Endothelial cell of umbilical vein (primary cell): ENCODE measurements at regions not wholly inside any gene's neighbourhood (a gene's known extent, or its start where the extent isn't known, plus 50 kb on each side); places are given as distances from the start of the nearest gene placed in this dataset.

Source experiments
- BruUV-seq: library from RNA; stranded (reverse); fragments of 400-500 nt; replicated peaks from 2 replicates; lab custom pipeline; 2021; lab: Mats Ljungman, UMichigan
- CTCF ChIA-PET: fragments of 300-600, 350-600 bp; sonication (Branson Sonifier 250); formaldehyde crosslinking; loops from one replicate; lab custom pipeline; 2021; ENCODE audit warnings: antibody characterized with exemption, inconsistent platforms; lab: Charles Lee
- POLR2A ChIA-PET: fragments of 300-600, 350-600 bp; sonication (Branson Sonifier 250); formaldehyde crosslinking; loops from one replicate; lab custom pipeline; 2021; ENCODE audit warnings: antibody characterized with exemption, inconsistent platforms; lab: Charles Lee
- DNase-seq: peaks from one replicate; pipeline ENCODE4 v3.0.0-alpha.2; 2011; ENCODE audit warnings: low read depth, low spot score
- FAIRE-seq: peaks from 2 replicates; lab custom pipeline; 2011; peaks lifted over from hg19 to GRCh38; lab: Jason Lieb, UNC
- H2AFZ ChIP-seq: 2 replicates; pipeline ENCODE4 v1.6.0; 2012; ENCODE audit warnings: low read depth, low read length, control low read depth, inconsistent platforms
- H3K27ac ChIP-seq: 2 replicates; pipeline ENCODE4 v1.5.1; 2011; ENCODE audit warnings: low read depth, mild to moderate bottlenecking, control low read depth, low read length, moderate library complexity; ENCODE audit not compliant: insufficient read depth
- H3K27me3 ChIP-seq, 2 experiments: 2 replicates each; pipeline versions ENCODE4 v1.6.0 to v1.6.1; 2011; ENCODE audit warnings: low read length in 2 of 2, mixed read lengths in 1 of 2; ENCODE audit not compliant: control insufficient read depth in 2 of 2, insufficient read depth in 2 of 2
- H3K36me3 ChIP-seq, 2 experiments: 2 replicates in 1 of 2; 3 replicates in 1 of 2; pipeline ENCODE4 v1.5.1; 2011; ENCODE audit warnings: low read length in 2 of 2, mild to moderate bottlenecking in 1 of 2, moderate library complexity in 1 of 2; ENCODE audit not compliant: control insufficient read depth in 2 of 2, insufficient read depth in 2 of 2; ENCODE audit errors: extremely low read depth in 1 of 2
- H3K4me1 ChIP-seq: 3 replicates; pipeline ENCODE4 v1.5.1; 2011; ENCODE audit warnings: mild to moderate bottlenecking, low read length; ENCODE audit not compliant: control insufficient read depth, insufficient read depth; ENCODE audit errors: extremely low read depth
- H3K4me2 ChIP-seq: 2 replicates; pipeline ENCODE4 v1.6.1; 2011; ENCODE audit warnings: low read length, control low read depth, mixed read lengths; ENCODE audit not compliant: insufficient read depth
- H3K4me3 ChIP-seq, 3 experiments: fragments of 200-600 bp in 1 of 3; sonication (generic), shearing (Covaris generic) in 1 of 3; replicated peaks in 1 of 3; 2 replicates each; pipeline ENCODE4 v1.5.1; 2011 to 2016; ENCODE audit warnings: control low read depth in 3 of 3, low read length in 3 of 3, mild to moderate bottlenecking in 2 of 3, inconsistent platforms in 1 of 3, low read depth in 1 of 3, moderate library complexity in 1 of 3; ENCODE audit not compliant: insufficient read depth in 1 of 3
- H3K79me2 ChIP-seq: 2 replicates; pipeline ENCODE4 v1.6.0; 2012; ENCODE audit warnings: low read length, inconsistent platforms; ENCODE audit not compliant: control insufficient read depth, insufficient read depth
- H3K9ac ChIP-seq: replicated peaks from 2 replicates; pipeline ENCODE3; 2011; ENCODE audit warnings: low read length, control low read depth; ENCODE audit not compliant: insufficient read depth; ENCODE audit errors: extremely low read depth
- H3K9me1 ChIP-seq: replicated peaks from 3 replicates; pipeline ENCODE4 v1.6.0; 2011; ENCODE audit warnings: mild to moderate bottlenecking, low read length; ENCODE audit not compliant: control insufficient read depth, insufficient read depth; ENCODE audit errors: extremely low read depth
- H3K9me3 ChIP-seq: replicated peaks from 2 replicates; pipeline ENCODE4 v1.5.1; 2012; ENCODE audit warnings: low read length, inconsistent platforms; ENCODE audit not compliant: control insufficient read depth, insufficient read depth
- H4K20me1 ChIP-seq: replicated peaks from 2 replicates; pipeline ENCODE3; 2011; ENCODE audit warnings: mild to moderate bottlenecking, low read length; ENCODE audit not compliant: control insufficient read depth, insufficient read depth; ENCODE audit errors: extremely low read depth
- CTCF ChIP-seq, 2 donors: IDR thresholded peaks; 1 replicate in 1 of 2; 2 replicates in 1 of 2; pipeline ENCODE4 v1.5.1; 2011; ENCODE audit warnings: low read length in 2 of 2, mild to moderate bottlenecking in 2 of 2, moderate library complexity in 2 of 2, control low read depth in 1 of 2, inconsistent platforms in 1 of 2, low read depth in 1 of 2; ENCODE audit not compliant: insufficient read depth in 1 of 2; ENCODE audit errors: extremely low read depth in 1 of 2
- EZH2 ChIP-seq: IDR thresholded peaks from 2 replicates; pipeline ENCODE4 v1.6.1; 2012; ENCODE audit warnings: borderline replicate concordance, low read depth, mild to moderate bottlenecking, moderate library complexity, low read length, inconsistent platforms; ENCODE audit not compliant: severe bottlenecking
- FOS ChIP-seq: IDR thresholded peaks from 2 replicates; pipeline ENCODE4 v1.6.1; 2011; ENCODE audit warnings: mild to moderate bottlenecking, low read length, moderate library complexity, borderline replicate concordance; ENCODE audit not compliant: insufficient read depth
- GATA2 ChIP-seq: IDR thresholded peaks from 2 replicates; pipeline ENCODE4 v1.7.0; 2011; ENCODE audit warnings: low read depth, mild to moderate bottlenecking, moderate library complexity, mixed read lengths, low read length; ENCODE audit not compliant: insufficient read length, insufficient read depth
- JUN ChIP-seq: IDR thresholded peaks from 2 replicates; pipeline ENCODE4 v1.6.1; 2011; ENCODE audit warnings: borderline replicate concordance, low read depth; ENCODE audit not compliant: insufficient read length, insufficient read depth
- MAX ChIP-seq: IDR thresholded peaks from 2 replicates; pipeline ENCODE4 v1.6.1; 2011; ENCODE audit not compliant: insufficient read depth, insufficient read length
- MYC ChIP-seq: IDR thresholded peaks from one replicate; pipeline ENCODE4 v1.6.1; 2011; ENCODE audit warnings: mild to moderate bottlenecking, low read depth, low read length
- POLR2A ChIP-seq: IDR thresholded peaks from 2 replicates; pipeline ENCODE4 v1.6.1; 2012; ENCODE audit warnings: low read depth, mild to moderate bottlenecking, control low read depth, low read length
- POLR2AphosphoS5 ChIP-seq: IDR thresholded peaks from 2 replicates; pipeline ENCODE4 v1.6.1; 2012; ENCODE audit warnings: low read depth, mild to moderate bottlenecking, control low read depth, low read length, moderate library complexity; ENCODE audit not compliant: insufficient read depth
- dilution Hi-C: fragments of 300-500 bp; cut with MboI; formaldehyde crosslinking; loops from one replicate; pipeline ENCODE4 v1.15.0; 2019; ENCODE audit warnings: low sequenced_read_pairs; ENCODE audit not compliant: extremely low pct_ligation_motif_present
- intact Hi-C: fragments of 100-400 bp; cut with micrococcal nuclease; formaldehyde crosslinking; loops from one replicate; pipeline ENCODE4 v1.10.0; 2022

DNA sequence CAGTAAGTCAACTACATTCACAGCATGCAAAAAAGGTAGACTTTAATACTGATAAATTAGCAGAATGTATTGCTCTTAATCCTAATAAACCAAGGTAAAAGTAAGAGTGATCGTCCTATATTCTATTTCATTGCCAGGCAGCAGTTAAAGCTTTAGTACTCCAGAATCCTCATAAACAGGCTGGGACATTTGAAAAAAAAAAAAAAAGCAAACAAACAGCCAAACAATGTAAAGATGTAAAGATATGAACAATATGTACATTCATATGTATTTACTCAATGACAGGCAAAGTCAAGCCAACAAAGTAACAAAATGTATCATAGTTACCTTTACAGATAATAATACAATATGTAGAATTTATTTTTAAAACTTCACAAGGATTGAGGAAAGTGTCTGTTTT lies 383.6 kb downstream of the COL11A1 start:
- Histone ChIP-seq H4K20me1 (no peaks in the 10 kb centered on the region), H3K9me1 (no peaks in the 10 kb centered on the region), H3K4me3 (no peak overlapping the region), H3K4me2 (no peak overlapping the region), H2AFZ (no peak overlapping the region), H3K9me3 (no peaks in the 10 kb centered on the region), H3K27me3 (no peaks in the 10 kb centered on the region), H3K9ac (no peak overlapping the region), H3K79me2 (no peaks in the 10 kb centered on the region), H3K27ac (no peak overlapping the region), H3K4me1 (no peaks in the 10 kb centered on the region), H3K36me3 (no peaks in the 10 kb centered on the region)
- no TSS peak for BruUV-seq
- CTCF ChIA-PET: no interaction called here
- POLR2A ChIA-PET: no interaction called here
- TF ChIP-seq MYC (no peak), MAX (no peak), EZH2 (no peak), JUN (no peak), POLR2A (no peak), FOS (no peak), GATA2 (no peak), POLR2AphosphoS5 (no peak), CTCF (IDR thresholded peaks at IDR 0.05; ENCODE audit: extremely low read depth in 1 of 2, insufficient read depth in 1 of 2, low read depth in 1 of 2, low read length in 2 of 2) (no peak)
- no peak for DNase-seq
- no peak for FAIRE-seq
- intact Hi-C loops: no loop called here
- dilution Hi-C loops: no loop called here
